Effector memory CD4-positive, alpha-beta T cell (primary cell): ENCODE measurements at regions not wholly inside any gene's neighbourhood (a gene's known extent, or its start where the extent isn't known, plus 50 kb on each side); places are given as distances from the start of the nearest gene placed in this dataset.

Source experiments
- DNase-seq, 3 donors: peaks; one replicate each; pipeline ENCODE4 v3.0.0-alpha.2; 2020
- H3K27ac ChIP-seq: 2 replicates; pipeline ENCODE4 v1.7.0; 2013; ENCODE audit warnings: mild to moderate bottlenecking, low read length, moderate library complexity; ENCODE audit not compliant: insufficient read depth, poor library complexity, severe bottlenecking
- H3K27me3 ChIP-seq: replicated peaks from 2 replicates; pipeline ENCODE4 v1.7.0; 2013; ENCODE audit warnings: mild to moderate bottlenecking, low read length; ENCODE audit not compliant: insufficient read depth, control insufficient read depth, poor library complexity, severe bottlenecking
- H3K36me3 ChIP-seq: 2 replicates; pipeline ENCODE4 v1.7.0; 2013; ENCODE audit warnings: mild to moderate bottlenecking, low read length, moderate library complexity; ENCODE audit not compliant: control insufficient read depth, insufficient read depth
- H3K4me1 ChIP-seq: 2 replicates; pipeline ENCODE4 v1.7.0; 2013; ENCODE audit warnings: low read length, mild to moderate bottlenecking; ENCODE audit not compliant: control insufficient read depth, insufficient read depth, poor library complexity, severe bottlenecking
- H3K4me3 ChIP-seq: 2 replicates; pipeline ENCODE4 v1.7.0; 2013; ENCODE audit warnings: low read length, low read depth, mild to moderate bottlenecking; ENCODE audit not compliant: insufficient read depth, poor library complexity, severe bottlenecking
- H3K9me3 ChIP-seq: 2 replicates; pipeline ENCODE4 v1.7.0; 2013; ENCODE audit warnings: mild to moderate bottlenecking, low read length, moderate library complexity; ENCODE audit not compliant: control insufficient read depth

DNA sequence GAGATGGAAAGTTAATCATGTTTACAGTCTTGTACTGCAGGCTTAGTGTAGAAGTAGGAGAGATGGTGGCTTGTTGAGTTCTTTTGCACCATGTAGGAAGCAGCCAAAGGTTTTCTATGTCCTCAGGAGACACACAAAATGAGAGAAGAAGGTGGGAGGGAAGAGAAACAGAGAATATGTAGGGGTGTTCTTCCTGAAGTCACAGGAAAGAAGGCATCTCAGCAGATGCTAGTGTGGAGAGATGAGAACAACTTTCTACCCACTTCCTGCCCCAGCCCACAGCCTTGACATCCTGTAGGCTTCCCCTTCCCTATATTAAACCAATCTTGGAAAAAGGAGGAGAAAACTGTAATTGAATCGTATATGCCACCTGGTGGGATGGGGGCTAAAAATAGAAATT, 217.0 kb downstream of the S1PR1 start:
- Histone ChIP-seq H3K36me3 (no peaks in the 10 kb centered on the region), H3K4me3 (no peak overlapping the region)

DNA sequence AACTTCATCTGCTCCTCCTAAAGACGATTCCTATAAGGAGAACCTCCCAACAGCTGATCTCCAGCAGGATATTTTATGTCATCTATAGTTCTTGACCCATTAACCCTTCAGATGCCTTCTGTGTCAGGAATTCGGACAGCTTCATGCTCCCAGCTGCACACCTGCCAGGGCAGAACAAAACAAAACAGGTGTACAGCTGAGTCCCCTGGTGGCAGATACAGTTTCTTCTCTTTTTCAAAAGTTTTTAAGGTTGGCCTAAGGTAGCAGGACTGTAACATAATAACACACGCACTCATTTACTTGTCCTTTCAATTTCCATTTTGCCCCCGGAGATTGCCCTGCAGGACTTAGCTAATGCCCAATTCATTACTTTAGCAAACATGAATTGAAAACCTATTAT, 218.3 kb downstream of the S1PR1 start:
- Histone ChIP-seq H3K27ac (no peak overlapping the region), H3K9me3 (no peaks in the 10 kb centered on the region), H3K4me3 (no peak overlapping the region), H3K27me3 (no peaks in the 10 kb centered on the region), H3K4me1 (peaks cover 12% of the 10 kb centered on the region), H3K36me3 (no peaks in the 10 kb centered on the region)
- no peak for DNase-seq

More for the DNA sequence above, 217.0 kb downstream of the S1PR1 start:
- H3K27me3 ChIP-seq = no peaks in the 10 kb centered on the region
- no peaks in the 10 kb centered on the region for H3K9me3 ChIP-seq
- no peak overlapping the region for H3K27ac ChIP-seq
- no peak for DNase-seq
- peaks cover 12% of the 10 kb centered on the region for H3K4me1 ChIP-seq

DNA sequence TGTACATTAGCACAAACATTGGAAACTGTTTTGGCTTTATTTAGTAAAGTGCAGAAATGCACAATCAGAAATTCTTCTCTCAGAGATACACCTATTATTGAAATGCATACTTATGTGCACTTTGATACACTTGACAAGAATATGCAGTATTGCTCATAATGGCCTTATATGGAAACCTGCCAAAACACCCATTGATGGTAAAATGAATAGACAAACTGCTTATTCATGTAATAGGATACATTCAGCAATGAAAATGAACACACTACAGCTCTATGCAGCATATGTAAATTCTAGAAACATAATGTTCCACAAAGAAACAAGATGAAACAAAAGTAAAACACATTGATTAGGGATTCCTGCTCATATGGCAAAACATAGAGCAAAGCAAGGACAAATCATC, 223.9 kb downstream of the S1PR1 start:
- no peaks in the 10 kb centered on the region for H3K4me1 ChIP-seq
- H3K9me3 ChIP-seq = no peaks in the 10 kb centered on the region
- H3K27me3 ChIP-seq = no peaks in the 10 kb centered on the region
- no peaks in the 10 kb centered on the region for H3K36me3 ChIP-seq
- no peak overlapping the region for H3K4me3 ChIP-seq
- H3K27ac ChIP-seq = no peak overlapping the region
- no peak for DNase-seq

DNA sequence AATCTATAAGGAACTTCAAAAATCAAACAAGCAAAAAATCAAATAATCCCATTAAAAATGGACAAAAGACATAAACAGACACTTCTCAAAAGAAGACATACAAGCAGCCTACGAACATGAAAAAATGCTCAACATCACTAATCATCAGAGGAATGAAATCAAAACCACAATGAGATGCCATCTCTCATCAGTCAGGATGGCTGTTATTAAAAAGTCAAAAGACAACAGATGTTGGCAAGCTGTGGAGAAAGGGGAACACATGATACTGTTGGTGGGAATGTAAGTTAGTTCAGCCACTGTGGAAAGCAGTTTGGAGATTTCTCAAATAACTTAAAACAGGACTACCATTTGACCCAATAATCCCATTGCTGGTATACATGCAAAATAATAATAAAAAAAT, 226.4 kb downstream of the S1PR1 start:
- Histone ChIP-seq H3K27me3 (no peaks in the 10 kb centered on the region), H3K9me3 (no peaks in the 10 kb centered on the region), H3K4me3 (no peak overlapping the region), H3K36me3 (no peaks in the 10 kb centered on the region), H3K4me1 (no peaks in the 10 kb centered on the region), H3K27ac (no peak overlapping the region)
- DNase-seq = no peak

DNA sequence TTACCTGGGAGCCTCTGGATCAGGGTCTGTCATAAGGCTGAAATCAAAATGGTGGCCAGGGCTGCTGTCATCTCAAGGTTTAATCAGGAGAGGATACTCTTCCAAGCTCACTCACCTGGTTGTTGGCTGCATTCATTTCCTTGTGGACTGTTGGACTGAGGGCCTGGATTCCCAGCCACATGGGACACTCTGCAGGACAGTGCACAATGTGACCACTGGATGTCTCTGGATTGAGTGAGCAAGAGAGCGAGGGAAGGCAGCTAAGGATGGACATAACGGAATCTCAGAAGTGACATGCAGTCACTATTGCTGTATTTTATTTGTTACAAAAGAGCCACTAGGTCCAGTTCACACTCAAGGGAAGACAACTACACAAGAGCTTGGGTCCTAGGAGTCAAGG, 229.1 kb downstream of the S1PR1 start:
- Histone ChIP-seq H3K27ac (no peak overlapping the region), H3K4me3 (no peak overlapping the region), H3K27me3 (no peaks in the 10 kb centered on the region), H3K4me1 (no peaks in the 10 kb centered on the region), H3K9me3 (no peaks in the 10 kb centered on the region), H3K36me3 (no peaks in the 10 kb centered on the region)
- DNase-seq = no peak

DNA sequence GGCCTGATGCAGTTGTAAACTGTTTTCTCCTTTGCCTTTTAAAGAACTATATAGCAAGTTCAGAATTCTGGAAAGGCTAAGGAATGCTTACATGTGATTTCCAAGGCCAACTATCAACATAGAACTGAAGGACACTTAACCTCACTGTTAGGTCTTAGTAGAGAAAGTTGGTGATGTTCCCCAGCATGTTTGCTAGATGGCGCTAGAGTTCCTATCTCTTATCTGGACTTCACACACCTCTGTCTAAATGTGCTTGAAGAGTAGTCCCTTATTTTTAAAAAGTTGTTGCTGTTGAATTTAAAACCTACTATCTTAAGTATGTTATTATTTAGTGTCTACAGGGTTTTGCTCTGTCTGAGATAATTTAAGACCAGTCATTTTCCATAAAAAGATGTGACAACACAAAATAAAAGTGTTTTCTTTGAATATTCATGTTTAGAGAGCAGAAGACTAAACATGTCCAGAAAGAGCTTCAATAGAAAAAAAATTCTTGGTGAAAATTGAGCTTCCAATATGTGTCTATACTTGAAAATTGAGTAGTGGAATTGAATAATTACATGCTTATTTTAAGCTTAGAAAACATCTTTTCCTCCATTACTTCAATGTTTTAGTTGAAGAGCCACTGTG, 237.3 kb downstream of the S1PR1 start:
- peaks cover 4% of the 10 kb centered on the region for H3K9me3 ChIP-seq
- no peaks in the 10 kb centered on the region for H3K36me3 ChIP-seq
- H3K4me1 ChIP-seq = no peaks in the 10 kb centered on the region
- no peak for DNase-seq
- no peak overlapping the region for H3K4me3 ChIP-seq
- H3K27ac ChIP-seq = no peak overlapping the region
- H3K27me3 ChIP-seq = no peaks in the 10 kb centered on the region

DNA sequence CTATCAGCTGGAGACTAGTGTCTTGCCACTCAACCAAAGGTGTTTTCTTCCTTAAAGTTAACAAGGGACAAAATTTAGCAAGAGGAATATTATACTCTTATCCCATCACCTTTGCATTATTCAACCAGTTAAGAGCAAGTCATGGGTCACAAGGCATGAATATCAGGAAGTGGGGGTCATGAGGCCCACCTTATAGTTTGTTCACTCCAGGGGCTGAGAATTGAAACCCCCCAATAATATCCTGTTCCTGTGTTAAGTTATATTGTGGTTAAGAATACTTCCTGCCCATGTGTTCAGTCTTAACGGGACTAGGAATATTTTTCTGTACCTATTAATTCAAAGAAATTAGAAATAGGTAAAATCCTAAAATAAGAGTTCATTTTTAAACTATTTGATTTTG, 239.7 kb downstream of the S1PR1 start:
- DNase-seq = no peak
- Histone ChIP-seq H3K27me3 (no peaks in the 10 kb centered on the region), H3K4me1 (no peaks in the 10 kb centered on the region), H3K4me3 (no peak overlapping the region), H3K27ac (no peak overlapping the region), H3K36me3 (no peaks in the 10 kb centered on the region), H3K9me3 (peaks cover 4% of the 10 kb centered on the region)

DNA sequence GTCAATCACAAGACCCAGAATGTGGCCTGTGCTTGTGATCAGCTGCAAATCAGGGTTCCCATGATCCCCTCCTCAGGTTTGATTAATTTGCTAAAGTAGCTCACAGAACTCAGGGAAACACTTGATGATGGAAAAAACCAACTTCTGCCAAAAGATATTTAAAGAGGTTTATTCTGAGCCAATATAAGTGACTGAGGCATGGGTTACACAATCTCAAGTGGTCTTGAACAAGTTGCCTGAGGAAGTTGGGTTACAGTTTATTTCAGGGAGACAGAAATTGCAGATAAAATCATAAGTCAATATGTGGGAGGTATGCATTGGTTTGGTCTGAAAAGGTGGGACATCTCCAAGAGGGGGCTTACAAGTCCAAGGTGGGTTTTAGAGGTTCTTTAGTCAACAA, 243.1 kb downstream of the S1PR1 start:
- Histone ChIP-seq H3K36me3 (no peaks in the 10 kb centered on the region), H3K4me1 (no peaks in the 10 kb centered on the region), H3K4me3 (no peak overlapping the region), H3K27ac (no peak overlapping the region), H3K27me3 (no peaks in the 10 kb centered on the region), H3K9me3 (no peaks in the 10 kb centered on the region)
- DNase-seq = no peak

DNA sequence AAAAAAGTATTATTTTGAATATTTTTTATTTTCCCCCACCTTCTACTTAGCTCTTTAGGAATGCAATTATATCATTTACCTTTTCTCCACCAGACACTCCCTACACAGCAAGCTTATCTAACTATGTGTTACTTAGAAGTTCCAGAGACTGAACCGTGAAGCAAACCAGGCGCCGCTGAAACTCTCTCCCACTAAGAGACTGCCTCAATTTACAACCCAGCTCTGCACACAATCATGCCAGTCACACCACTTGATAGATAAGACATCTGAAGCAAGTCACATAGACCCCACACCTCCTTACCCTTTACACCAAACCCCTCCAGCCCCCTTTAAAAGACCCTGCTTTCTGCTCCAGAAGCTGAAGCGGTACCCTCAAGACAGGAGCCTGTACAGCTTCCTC, 245.5 kb downstream of the S1PR1 start:
- H3K36me3 ChIP-seq = no peaks in the 10 kb centered on the region
- no peaks in the 10 kb centered on the region for H3K27me3 ChIP-seq
- H3K4me3 ChIP-seq = no peak overlapping the region
- no peaks in the 10 kb centered on the region for H3K4me1 ChIP-seq
- DNase-seq = no peak
- H3K9me3 ChIP-seq = no peaks in the 10 kb centered on the region
- no peak overlapping the region for H3K27ac ChIP-seq

DNA sequence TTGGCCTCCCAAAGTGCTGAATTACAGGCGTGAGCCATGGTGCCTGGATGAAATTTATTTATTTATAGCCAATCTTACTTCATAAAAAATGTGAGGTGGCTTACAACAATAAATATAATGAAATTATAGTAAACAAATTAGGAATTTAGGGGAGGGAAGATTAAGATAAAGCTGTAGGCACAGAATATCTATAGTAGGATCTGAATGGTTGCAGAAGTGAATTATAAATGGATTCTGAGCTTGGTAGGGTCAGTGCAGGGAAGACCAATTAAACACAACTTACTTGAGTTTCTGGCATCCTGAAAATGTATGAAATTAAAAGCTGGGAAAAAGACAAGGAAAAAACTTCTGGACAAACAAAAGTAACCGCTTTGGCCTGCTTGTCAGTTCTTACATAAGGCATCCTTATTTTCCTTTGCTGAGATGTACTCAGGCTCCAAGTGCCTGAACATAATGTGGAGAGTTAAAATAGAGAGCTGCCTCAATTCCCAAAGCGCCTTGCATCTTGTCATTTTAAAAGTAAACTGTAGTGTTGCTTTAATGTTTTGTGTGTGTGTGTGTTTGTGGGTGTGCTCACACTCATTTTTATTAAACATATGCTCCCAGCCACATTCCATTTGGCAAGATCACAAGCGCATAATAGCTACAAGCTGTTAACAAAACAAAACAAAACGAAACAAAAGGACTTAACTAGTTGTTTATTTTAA, 247.3 kb downstream of the S1PR1 start:
- H3K4me1 ChIP-seq = no peaks in the 10 kb centered on the region
- no peak overlapping the region for H3K4me3 ChIP-seq
- no peak overlapping the region for H3K27ac ChIP-seq
- no peak for DNase-seq
- H3K27me3 ChIP-seq = no peaks in the 10 kb centered on the region
- no peaks in the 10 kb centered on the region for H3K36me3 ChIP-seq
- no peaks in the 10 kb centered on the region for H3K9me3 ChIP-seq
